PC-3 (cell line): ENCODE measurements at regions not wholly inside any gene's neighbourhood (a gene's known extent, or its start where the extent isn't known, plus 50 kb on each side); places are given as distances from the start of the nearest gene placed in this dataset.

Experiments
- EZH2 ChIP-seq: fragments of 300-600 bp; sonication (generic); IDR thresholded peaks from one replicate; pipeline ENCODE4 v1.6.1; 2017; ENCODE audit warnings: antibody characterized with exemption, mild to moderate bottlenecking, low read length; ENCODE audit not compliant: unreplicated experiment
- EZH2phosphoT487 ChIP-seq: fragments of 300-600 bp; sonication (generic); IDR thresholded peaks from 2 replicates; pipeline ENCODE4 v1.6.1; 2018; ENCODE audit warnings: mild to moderate bottlenecking, antibody characterized with exemption, low read length, borderline replicate concordance
- TF ChIP-seq, protein P1 (sequence below): fragments of 300-600 bp; sonication (generic); conservative IDR thresholded peaks from 2 replicates; pipeline ENCODE4 v1.5.1; 2017; ENCODE audit warnings: antibody characterized with exemption, low read depth, mild to moderate bottlenecking, low read length

DNA sequence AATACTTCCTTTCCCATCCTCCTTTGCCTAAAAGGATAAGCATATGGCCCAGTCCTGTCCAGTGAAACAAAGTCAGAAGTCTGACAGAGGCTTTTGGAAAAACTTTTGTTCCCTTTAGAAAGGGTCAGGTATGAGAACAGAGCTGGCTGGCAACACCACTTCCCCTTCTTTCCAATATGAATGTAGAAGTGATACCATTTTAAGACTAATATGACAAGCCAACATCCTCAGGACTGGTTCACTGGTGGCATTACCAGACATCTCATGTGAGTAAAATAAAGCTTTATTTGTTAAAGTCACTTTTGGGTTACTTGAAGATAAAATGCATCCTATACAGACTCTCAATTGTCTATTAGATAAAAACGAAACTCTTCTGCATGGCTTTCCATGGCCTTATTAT, 83.6 kb upstream of the PTCHD1 start:
- TF ChIP-seq EZH2: no peak
- TF ChIP-seq, protein P1, sequence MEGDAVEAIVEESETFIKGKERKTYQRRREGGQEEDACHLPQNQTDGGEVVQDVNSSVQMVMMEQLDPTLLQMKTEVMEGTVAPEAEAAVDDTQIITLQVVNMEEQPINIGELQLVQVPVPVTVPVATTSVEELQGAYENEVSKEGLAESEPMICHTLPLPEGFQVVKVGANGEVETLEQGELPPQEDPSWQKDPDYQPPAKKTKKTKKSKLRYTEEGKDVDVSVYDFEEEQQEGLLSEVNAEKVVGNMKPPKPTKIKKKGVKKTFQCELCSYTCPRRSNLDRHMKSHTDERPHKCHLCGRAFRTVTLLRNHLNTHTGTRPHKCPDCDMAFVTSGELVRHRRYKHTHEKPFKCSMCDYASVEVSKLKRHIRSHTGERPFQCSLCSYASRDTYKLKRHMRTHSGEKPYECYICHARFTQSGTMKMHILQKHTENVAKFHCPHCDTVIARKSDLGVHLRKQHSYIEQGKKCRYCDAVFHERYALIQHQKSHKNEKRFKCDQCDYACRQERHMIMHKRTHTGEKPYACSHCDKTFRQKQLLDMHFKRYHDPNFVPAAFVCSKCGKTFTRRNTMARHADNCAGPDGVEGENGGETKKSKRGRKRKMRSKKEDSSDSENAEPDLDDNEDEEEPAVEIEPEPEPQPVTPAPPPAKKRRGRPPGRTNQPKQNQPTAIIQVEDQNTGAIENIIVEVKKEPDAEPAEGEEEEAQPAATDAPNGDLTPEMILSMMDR: no peak
- TF ChIP-seq EZH2phosphoT487: no peak
